Panc1 (cell line): ENCODE measurements at regions not wholly inside any gene's neighbourhood (a gene's known extent, or its start where the extent isn't known, plus 50 kb on each side); places are given as distances from the start of the nearest gene placed in this dataset.

ENCODE experiments used
- ATAC-seq: fragments of 200-7000 bp; cut with Tn5 transposase; 2 replicates; pipeline ENCODE4 v1.9.1; 2020; ENCODE audit warnings: mild to moderate bottlenecking, moderate library complexity
- BruUV-seq: library from RNA; stranded (reverse); fragments of 400-500 nt; replicated peaks from 2 replicates; lab custom pipeline; 2021; lab: Mats Ljungman, UMichigan
- CTCF ChIA-PET: fragments of 300-600 bp; sonication (Branson Sonifier 250); formaldehyde crosslinking; loops from one replicate; lab custom pipeline; 2022; ENCODE audit warnings: antibody characterized with exemption; lab: Charles Lee
- POLR2A ChIA-PET: fragments of 300-600 bp; sonication (Branson Sonifier 250); formaldehyde crosslinking; loops from one replicate; lab custom pipeline; 2022; ENCODE audit warnings: antibody characterized with exemption; lab: Charles Lee
- DNase-seq: peaks from one replicate; pipeline ENCODE4 v3.0.0-alpha.2; 2010; ENCODE audit warnings: low read depth, low spot score
- H3K27ac ChIP-seq: 2 replicates; pipeline ENCODE4 v1.5.1; 2011; ENCODE audit warnings: mild to moderate bottlenecking, low read length, inconsistent platforms
- H3K27me3 ChIP-seq: fragments of 200-500 bp; sonication (Bioruptor generic); 2 replicates; pipeline ENCODE4 v1.6.0; 2014; ENCODE audit warnings: low read length, inconsistent platforms; ENCODE audit not compliant: control insufficient read depth, insufficient read depth
- H3K36me3 ChIP-seq: fragments of 200-500 bp; sonication (Bioruptor generic); 2 replicates; pipeline ENCODE4 v1.5.1; 2014; ENCODE audit warnings: inconsistent platforms, mild to moderate bottlenecking, low read length, moderate library complexity; ENCODE audit not compliant: control insufficient read depth, insufficient read depth
- H3K4me1 ChIP-seq: 2 replicates; pipeline ENCODE4 v1.5.1; 2011; ENCODE audit warnings: inconsistent platforms, mild to moderate bottlenecking, low read length, moderate library complexity; ENCODE audit not compliant: control insufficient read depth, insufficient read depth
- H3K4me3 ChIP-seq, 2 experiments: 2 replicates each; pipeline ENCODE4 v1.5.1; 2011 to 2012; ENCODE audit warnings: low read depth in 2 of 2, low read length in 2 of 2, mild to moderate bottlenecking in 2 of 2, inconsistent platforms in 1 of 2, moderate library complexity in 1 of 2
- H3K9me3 ChIP-seq: fragments of 200-500 bp; sonication (Bioruptor generic); 2 replicates; pipeline ENCODE4 v1.5.1; 2014; ENCODE audit warnings: low read depth, mild to moderate bottlenecking, inconsistent platforms, low read length, moderate library complexity; ENCODE audit not compliant: control insufficient read depth, insufficient read depth
- CTCF ChIP-seq: fragments of 450-650 bp; IDR thresholded peaks from 2 replicates; pipeline ENCODE4 v1.5.1; 2017; ENCODE audit warnings: mild to moderate bottlenecking
- POLR2AphosphoS5 ChIP-seq: IDR thresholded peaks from 2 replicates; pipeline ENCODE4 v1.6.1; 2012; ENCODE audit warnings: mild to moderate bottlenecking, low read depth, low read length, moderate library complexity
- REST ChIP-seq, 2 experiments: IDR thresholded peaks; 2 replicates each; pipeline ENCODE4 v1.6.1; 2011 to 2012; ENCODE audit warnings: low read depth in 2 of 2, control low read depth in 1 of 2, low read length in 1 of 2, mild to moderate bottlenecking in 1 of 2, moderate library complexity in 1 of 2; ENCODE audit not compliant: insufficient read depth in 1 of 2
- SIN3A ChIP-seq: IDR thresholded peaks from 2 replicates; pipeline ENCODE4 v1.6.1; 2012; ENCODE audit warnings: low read depth, mild to moderate bottlenecking, low read length, moderate library complexity, borderline replicate concordance; ENCODE audit not compliant: insufficient read depth
- TCF7L2 ChIP-seq: IDR thresholded peaks from 2 replicates; pipeline ENCODE4 v1.6.1; 2011; ENCODE audit warnings: mild to moderate bottlenecking, low read depth, low read length, inconsistent platforms
- in situ Hi-C: cut with HindIII; loops from 2 replicates; pipeline ENCODE4 v1.10.0; 2016; ENCODE audit warnings: low sequenced_read_pairs, low pct_unique_long_range_greater_than_20kb
- intact Hi-C: fragments of 100-400 bp; cut with micrococcal nuclease; formaldehyde crosslinking; loops from one replicate; pipeline ENCODE4 v1.10.0; 2022; ENCODE audit not compliant: unreplicated experiment

GRCh38 chr6:105849746-105850145 is 236.4 kb upstream of the PRDM1 start:
- H3K27me3 ChIP-seq = no peaks in the 10 kb centered on the region
- BruUV-seq = no TSS peak
- no peak for DNase-seq
- CTCF ChIA-PET = no interaction called here
- H3K9me3 ChIP-seq = no peaks in the 10 kb centered on the region
- intact Hi-C loops (no loop called here), in situ Hi-C loops (no loop called here)
- no peak overlapping the region for H3K27ac ChIP-seq
- no peaks in the 10 kb centered on the region for H3K4me1 ChIP-seq
- no peaks in the 10 kb centered on the region for H3K36me3 ChIP-seq
- POLR2A ChIA-PET = no interaction called here
- TF ChIP-seq TCF7L2 (no peak), POLR2AphosphoS5 (no peak), SIN3A (no peak), CTCF (no peak), REST (IDR thresholded peaks at IDR 0.05; ENCODE audit: insufficient read depth in 1 of 2, low read depth in 2 of 2, low read length in 1 of 2) (no peak)
- ATAC-seq = no peak
- no peak overlapping the region for H3K4me3 ChIP-seq

- ChIA-PET CTCF (no interaction called here), POLR2A (no interaction called here)
- no peaks in the 10 kb centered on the region for H3K36me3 ChIP-seq
- H3K4me1 ChIP-seq = no peaks in the 10 kb centered on the region
- no peak for TF ChIP-seq SIN3A
- no peak for TF ChIP-seq POLR2AphosphoS5
- no peak for TF ChIP-seq REST (IDR thresholded peaks at IDR 0.05; ENCODE audit: insufficient read depth in 1 of 2, low read depth in 2 of 2, low read length in 1 of 2)
- H3K9me3 ChIP-seq = no peaks in the 10 kb centered on the region
- intact Hi-C loops = no loop called here
- H3K4me3 ChIP-seq = no peak overlapping the region
- DNase-seq (no peak), ATAC-seq (no peak)
- H3K27ac ChIP-seq = no peak overlapping the region
- no TSS peak for BruUV-seq
- no peaks in the 10 kb centered on the region for H3K27me3 ChIP-seq
- in situ Hi-C loops = no loop called here
Observed at GRCh38 chr6:105847433-105847832, 238.7 kb upstream of the PRDM1 start.
